ENCODE measurements at regions not wholly inside any gene's neighbourhood (a gene's known extent, or its start where the extent isn't known, plus 50 kb on each side); places are given as distances from the start of the nearest gene placed in this dataset.

- DNase-seq (ENCODE audit: low read depth): no peak
Observed at GRCh38 chr2:60051991-60052390, 501.5 kb downstream of the BCL11A start.

GRCh38 chr2:60047944-60048525, 505.4 kb downstream of the BCL11A start:
- no peak for DNase-seq (ENCODE audit: low read depth)

- DNase-seq (ENCODE audit: low read depth): no peak
Observed at GRCh38 chr2:60047347-60047746, 506.1 kb downstream of the BCL11A start.

- DNase-seq (ENCODE audit: low read depth): no peak
Observed at GRCh38 chr2:60046529-60046928, 506.9 kb downstream of the BCL11A start.

- DNase-seq (ENCODE audit: low read depth): no peak
Observed at GRCh38 chr2:60045456-60045855, 508.0 kb downstream of the BCL11A start.

GRCh38 chr2:60044484-60044883, 509.0 kb downstream of the BCL11A start:
- no peak for DNase-seq (ENCODE audit: low read depth)

- DNase-seq (ENCODE audit: low read depth): no peak
Observed at GRCh38 chr2:60042023-60042422, 511.4 kb downstream of the BCL11A start.

GRCh38 chr2:60033325-60033724, 520.1 kb downstream of the BCL11A start:
- no peak for DNase-seq (ENCODE audit: low read depth)

GRCh38 chr2:60029566-60029883, 523.9 kb downstream of the BCL11A start:
- no peak for DNase-seq (ENCODE audit: low read depth)

- DNase-seq (ENCODE audit: low read depth): no peak
Observed at GRCh38 chr2:60028849-60029565, 524.4 kb downstream of the BCL11A start.

GRCh38 chr2:60025496-60025895, 528.0 kb downstream of the BCL11A start:
- DNase-seq (ENCODE audit: low read depth): no peak

- DNase-seq (ENCODE audit: low read depth): no peak
Observed at GRCh38 chr2:60023256-60023985, 530.0 kb downstream of the BCL11A start.

GRCh38 chr2:60007671-60008070, 545.8 kb downstream of the BCL11A start:
- no peak for DNase-seq (ENCODE audit: low read depth)

GRCh38 chr2:60003076-60003475, 550.4 kb downstream of the BCL11A start:
- no peak for DNase-seq (ENCODE audit: low read depth)

GRCh38 chr2:60002183-60002867, 551.1 kb downstream of the BCL11A start:
- no peak for DNase-seq (ENCODE audit: low read depth)

GRCh38 chr2:60000686-60001085, 552.8 kb downstream of the BCL11A start:
- no peak for DNase-seq (ENCODE audit: low read depth)

- no peak for DNase-seq (ENCODE audit: low read depth)
Observed at GRCh38 chr2:59998324-59998723, 555.1 kb downstream of the BCL11A start.

- no peak for DNase-seq (ENCODE audit: low read depth)
Observed at GRCh38 chr2:59997371-59997770, 556.1 kb downstream of the BCL11A start.

- no peak for DNase-seq (ENCODE audit: low read depth)
Observed at GRCh38 chr2:59996855-59997254, 556.6 kb downstream of the BCL11A start.

GRCh38 chr2:59993726-59994125, 559.7 kb downstream of the BCL11A start:
- DNase-seq (ENCODE audit: low read depth): no peak

GRCh38 chr2:59988341-59988740, 565.1 kb downstream of the BCL11A start:
- DNase-seq (ENCODE audit: low read depth): no peak

- no peak for DNase-seq (ENCODE audit: low read depth)
Observed at GRCh38 chr2:59986511-59986910, 566.9 kb downstream of the BCL11A start.

- no peak for DNase-seq (ENCODE audit: low read depth)
Observed at GRCh38 chr2:59985923-59986322, 567.5 kb downstream of the BCL11A start.
